ENCODE measurements at regions not wholly inside any gene's neighbourhood (a gene's known extent, or its start where the extent isn't known, plus 50 kb on each side); places are given as distances from the start of the nearest gene placed in this dataset.

GRCh38 chr3:106086038-106086437 lies 217.2 kb upstream of the CBLB start:
- peaks cover 0 to 13% (median 1%) of the 10 kb centered on the region in 5 donors for H3K4me1 ChIP-seq (ENCODE audit: control insufficient read depth in 5 of 5, insufficient read depth in 5 of 5, low read length in 5 of 5)
- H3K9ac ChIP-seq (ENCODE audit: insufficient read depth in 1 of 2, low read length in 2 of 2): no peak overlapping the region
- no peak for TF ChIP-seq CTCF (IDR thresholded peaks at IDR 0.05; ENCODE audit: control extremely low read depth, extremely low read depth)
- DNase-seq (peak in 1 of 3 donors; percentile 15), ATAC-seq (ENCODE audit: insufficient read depth, low FRiP score) (no peak)
- H3K27ac ChIP-seq (ENCODE audit: low read depth in 1 of 2, low read length in 1 of 2): no peak overlapping the region
- WGBS, 2 donors: 77 to 85% methylated on average over 1 of the region's 1 CpG
- no peak overlapping the region for H3K4me3 ChIP-seq
- no peaks in the 10 kb centered on the region for H3K27me3 ChIP-seq (ENCODE audit: control insufficient read depth in 3 of 3, insufficient read depth in 3 of 3, low read length in 2 of 3)
- H3K9me3 ChIP-seq (ENCODE audit: control insufficient read depth in 4 of 4, insufficient read depth in 3 of 4, low read length in 3 of 4): no peaks in the 10 kb centered on the region
- H3K36me3 ChIP-seq (ENCODE audit: control insufficient read depth in 4 of 4, insufficient read depth in 4 of 4, low read length in 4 of 4): no peaks in the 10 kb centered on the region

- WGBS, 2 donors: 76 to 82% methylated on average over 4 of the region's 4 CpGs
- H3K27ac ChIP-seq (ENCODE audit: low read depth in 1 of 2, low read length in 1 of 2): no peak overlapping the region
- H3K27me3 ChIP-seq (ENCODE audit: control insufficient read depth in 3 of 3, insufficient read depth in 3 of 3, low read length in 2 of 3): no peaks in the 10 kb centered on the region
- no peak overlapping the region for H3K9ac ChIP-seq (ENCODE audit: insufficient read depth in 1 of 2, low read length in 2 of 2)
- peaks cover 0 to 11% (median 1%) of the 10 kb centered on the region in 5 donors for H3K4me1 ChIP-seq (ENCODE audit: control insufficient read depth in 5 of 5, insufficient read depth in 5 of 5, low read length in 5 of 5)
- no peaks in the 10 kb centered on the region for H3K9me3 ChIP-seq (ENCODE audit: control insufficient read depth in 4 of 4, insufficient read depth in 3 of 4, low read length in 3 of 4)
- DNase-seq: no peak
- no peak overlapping the region for H3K4me3 ChIP-seq
- no peak for ATAC-seq (ENCODE audit: insufficient read depth, low FRiP score)
- no peak for TF ChIP-seq CTCF (IDR thresholded peaks at IDR 0.05; ENCODE audit: control extremely low read depth, extremely low read depth)
- no peaks in the 10 kb centered on the region for H3K36me3 ChIP-seq (ENCODE audit: control insufficient read depth in 4 of 4, insufficient read depth in 4 of 4, low read length in 4 of 4)
Measured at GRCh38 chr3:106086636-106087035, 217.8 kb upstream of the CBLB start.

- Histone ChIP-seq H3K9ac (ENCODE audit: insufficient read depth in 1 of 2, low read length in 2 of 2) (no peak overlapping the region), H3K36me3 (ENCODE audit: control insufficient read depth in 4 of 4, insufficient read depth in 4 of 4, low read length in 4 of 4) (no peaks in the 10 kb centered on the region), H3K9me3 (ENCODE audit: control insufficient read depth in 4 of 4, insufficient read depth in 3 of 4, low read length in 3 of 4) (no peaks in the 10 kb centered on the region), H3K27me3 (ENCODE audit: control insufficient read depth in 3 of 3, insufficient read depth in 3 of 3, low read length in 2 of 3) (no peaks in the 10 kb centered on the region), H3K27ac (ENCODE audit: low read depth in 1 of 2, low read length in 1 of 2) (no peak overlapping the region), H3K4me1 (ENCODE audit: control insufficient read depth in 5 of 5, insufficient read depth in 5 of 5, low read length in 5 of 5) (peaks cover 0 to 1% (median 0%) of the 10 kb centered on the region in 5 donors), H3K4me3 (no peak overlapping the region)
- no peak for DNase-seq
- no peak for ATAC-seq (ENCODE audit: insufficient read depth, low FRiP score)
- 67 to 84% methylated on average over 1 of the region's 1 CpG for WGBS, 2 donors
- TF ChIP-seq CTCF (IDR thresholded peaks at IDR 0.05; ENCODE audit: control extremely low read depth, extremely low read depth): no peak
Measured at GRCh38 chr3:106088304-106088703, 219.5 kb upstream of the CBLB start.

GRCh38 chr3:106088899-106089298 lies 220.1 kb upstream of the CBLB start:
- Histone ChIP-seq H3K9me3 (ENCODE audit: control insufficient read depth in 4 of 4, insufficient read depth in 3 of 4, low read length in 3 of 4) (no peaks in the 10 kb centered on the region), H3K27ac (ENCODE audit: low read depth in 1 of 2, low read length in 1 of 2) (no peak overlapping the region), H3K4me3 (no peak overlapping the region), H3K9ac (ENCODE audit: insufficient read depth in 1 of 2, low read length in 2 of 2) (no peak overlapping the region), H3K36me3 (ENCODE audit: control insufficient read depth in 4 of 4, insufficient read depth in 4 of 4, low read length in 4 of 4) (no peaks in the 10 kb centered on the region), H3K27me3 (ENCODE audit: control insufficient read depth in 3 of 3, insufficient read depth in 3 of 3, low read length in 2 of 3) (no peaks in the 10 kb centered on the region), H3K4me1 (ENCODE audit: control insufficient read depth in 5 of 5, insufficient read depth in 5 of 5, low read length in 5 of 5) (peaks cover 0 to 1% (median 0%) of the 10 kb centered on the region in 5 donors)
- WGBS, 2 donors: 79 to 80% methylated on average over 3 of the region's 3 CpGs
- DNase-seq: no peak
- ATAC-seq (ENCODE audit: insufficient read depth, low FRiP score): no peak
- TF ChIP-seq CTCF (IDR thresholded peaks at IDR 0.05; ENCODE audit: control extremely low read depth, extremely low read depth): no peak
